ENCODE measurements at regions not wholly inside any gene's neighbourhood (a gene's known extent, or its start where the extent isn't known, plus 50 kb on each side); places are given as distances from the start of the nearest gene placed in this dataset.

- TF ChIP-seq CTCF (IDR thresholded peaks at IDR 0.05) (no peak), POLR2A (IDR thresholded peaks at IDR 0.05) (no peak)
- intact Hi-C loops (cut with DNase I; ENCODE audit: low total_unique reads) = no loop called here
- H3K36me3 ChIP-seq = no peaks in the 10 kb centered on the region
- no peak overlapping the region for H3K4me3 ChIP-seq
- no peaks in the 10 kb centered on the region for H3K27me3 ChIP-seq
- no peak overlapping the region for H3K27ac ChIP-seq
- no peak for DNase-seq
- peaks cover 0 to 7% of the 10 kb centered on the region in 2 donors for H3K4me1 ChIP-seq
- no peaks in the 10 kb centered on the region for H3K9me3 ChIP-seq
Measured at GRCh38 chr1:116841569-116842344, 68.0 kb upstream of the PTGFRN start.

- no peaks in the 10 kb centered on the region for H3K27me3 ChIP-seq
- peaks cover 0 to 8% of the 10 kb centered on the region in 2 donors for H3K4me1 ChIP-seq
- no peak overlapping the region for H3K27ac ChIP-seq
- no peak overlapping the region for H3K4me3 ChIP-seq
- TF ChIP-seq POLR2A (IDR thresholded peaks at IDR 0.05) (no peak), CTCF (IDR thresholded peaks at IDR 0.05) (peak in 2 of 4 experiments; percentile 21 to 26)
- no peaks in the 10 kb centered on the region for H3K36me3 ChIP-seq
- intact Hi-C loops (cut with DNase I; ENCODE audit: low total_unique reads) = no loop called here
- no peaks in the 10 kb centered on the region for H3K9me3 ChIP-seq
- DNase-seq = no peak
Measured at GRCh38 chr1:116842654-116843053, 67.1 kb upstream of the PTGFRN start.

GRCh38 chr1:116844775-116845174 lies 64.9 kb upstream of the PTGFRN start:
- peaks cover 0 to 8% of the 10 kb centered on the region in 2 donors for H3K4me1 ChIP-seq
- peak overlapping the region; percentile 81 to 85 for H3K27ac ChIP-seq
- intact Hi-C loops (cut with DNase I; ENCODE audit: low total_unique reads) = no loop called here

GRCh38 chr1:116847190-116847589 lies 62.5 kb upstream of the PTGFRN start:
- intact Hi-C loops (cut with DNase I; ENCODE audit: low total_unique reads) = no loop called here
- DNase-seq = no peak
- TF ChIP-seq CTCF (IDR thresholded peaks at IDR 0.05) = no peak
- no peak for TF ChIP-seq POLR2A (IDR thresholded peaks at IDR 0.05)
- Histone ChIP-seq H3K4me1 (peaks cover 0 to 8% of the 10 kb centered on the region in 2 donors), H3K4me3 (no peak overlapping the region), H3K36me3 (no peaks in the 10 kb centered on the region), H3K27ac (peak overlapping the region; percentile 81 to 85), H3K9me3 (no peaks in the 10 kb centered on the region), H3K27me3 (no peaks in the 10 kb centered on the region)

More at GRCh38 chr1:116844775-116845174, 64.9 kb upstream of the PTGFRN start:
- H3K27me3 ChIP-seq = no peaks in the 10 kb centered on the region
- DNase-seq = no peak
- no peaks in the 10 kb centered on the region for H3K36me3 ChIP-seq
- H3K9me3 ChIP-seq = no peaks in the 10 kb centered on the region
- TF ChIP-seq POLR2A (IDR thresholded peaks at IDR 0.05) = no peak
- TF ChIP-seq CTCF (IDR thresholded peaks at IDR 0.05) = no peak
- no peak overlapping the region for H3K4me3 ChIP-seq

GRCh38 chr1:116847688-116848531 lies 61.8 kb upstream of the PTGFRN start:
- H3K4me1 ChIP-seq = peaks cover 0 to 8% of the 10 kb centered on the region in 2 donors
- H3K4me3 ChIP-seq = no peak overlapping the region
- no peaks in the 10 kb centered on the region for H3K36me3 ChIP-seq
- peak; percentile 68 to 77 for DNase-seq
- H3K27me3 ChIP-seq = no peaks in the 10 kb centered on the region
- no peaks in the 10 kb centered on the region for H3K9me3 ChIP-seq
- intact Hi-C loops (cut with DNase I; ENCODE audit: low total_unique reads) = no loop called here
- peak overlapping the region; percentile 81 to 85 for H3K27ac ChIP-seq
- TF ChIP-seq CTCF (IDR thresholded peaks at IDR 0.05) (peak in 1 of 4 experiments; percentile 3), POLR2A (IDR thresholded peaks at IDR 0.05) (no peak)
